ENCODE measurements at regions not wholly inside any gene's neighbourhood (a gene's known extent, or its start where the extent isn't known, plus 50 kb on each side); places are given as distances from the start of the nearest gene placed in this dataset.
A peak's percentile ranks its signal among the peaks of the same experiment; 100 is the strongest.

GRCh38 chr1:43061757-43062156, 103.1 kb upstream of the SLC2A1 start:
- Histone ChIP-seq H3K4me1 (ENCODE audit: insufficient read depth) (peaks cover 20% of the 10 kb centered on the region), H2AFZ (no peak overlapping the region), H3K9me2 (ENCODE audit: insufficient read depth) (peaks cover 3% of the 10 kb centered on the region; the same call in 1 of the 2 replicates), H3K4me2 (no peak overlapping the region), H4K20me1 (replicated peaks; ENCODE audit: insufficient read depth) (no peaks in the 10 kb centered on the region), H3K79me2 (replicated peaks; ENCODE audit: insufficient read depth) (no peaks in the 10 kb centered on the region), H3F3A (replicated peaks; ENCODE audit: low read depth) (no peaks in the 10 kb centered on the region), H3K27ac (ENCODE audit: low read depth) (no peak overlapping the region), H3K36me3 (ENCODE audit: insufficient read depth) (no peaks in the 10 kb centered on the region), H3K27me3 (ENCODE audit: insufficient read depth) (peaks cover 1% of the 10 kb centered on the region; the same call in 1 of the 2 replicates), H3K4me3 (no peak overlapping the region)
- H3K36me3 Mint-ChIP-seq (ENCODE audit: low read depth) = no peaks in the 10 kb centered on the region; the same call in 2 of the 3 replicates
- H3K9me3 Mint-ChIP-seq = no peaks in the 10 kb centered on the region; the same call in 2 of the 3 replicates
- no peak overlapping the region for H3K4me3 Mint-ChIP-seq
- no peak for TF ChIP-seq EZH2phosphoT487 (IDR thresholded peaks at IDR 0.05; ENCODE audit: unreplicated experiment)
- TF ChIP-seq POLR2AphosphoS5 (IDR thresholded peaks at IDR 0.05; ENCODE audit: low read depth) = no peak
- DNase-seq (ENCODE audit: low spot score) = no peak
- peaks cover 31% of the 10 kb centered on the region for H3K4me1 Mint-ChIP-seq
- peaks cover 8% of the 10 kb centered on the region for H3K27me3 Mint-ChIP-seq (ENCODE audit: insufficient read depth, low read depth, poor library complexity)
- H3K27ac Mint-ChIP-seq = no peak overlapping the region
- no peak for ATAC-seq

- H3K4me1 Mint-ChIP-seq = peaks cover 31% of the 10 kb centered on the region
- H3K27me3 Mint-ChIP-seq (ENCODE audit: insufficient read depth, low read depth, poor library complexity) = peaks cover 8% of the 10 kb centered on the region
- ATAC-seq (no peak), DNase-seq (ENCODE audit: low spot score) (no peak)
- Histone ChIP-seq H3K9me2 (ENCODE audit: insufficient read depth) (peaks cover 3% of the 10 kb centered on the region; the same call in 1 of the 2 replicates), H3K36me3 (ENCODE audit: insufficient read depth) (no peaks in the 10 kb centered on the region), H3K4me1 (ENCODE audit: insufficient read depth) (peaks cover 20% of the 10 kb centered on the region), H3K4me3 (no peak overlapping the region), H3F3A (replicated peaks; ENCODE audit: low read depth) (no peaks in the 10 kb centered on the region), H3K79me2 (replicated peaks; ENCODE audit: insufficient read depth) (no peaks in the 10 kb centered on the region), H3K27me3 (ENCODE audit: insufficient read depth) (no peaks in the 10 kb centered on the region), H3K4me2 (no peak overlapping the region), H3K27ac (ENCODE audit: low read depth) (no peak overlapping the region), H4K20me1 (replicated peaks; ENCODE audit: insufficient read depth) (no peaks in the 10 kb centered on the region), H2AFZ (0 out of 2 replicates have a peak overlapping the region, but pooled peaks have one; percentile 88)
- no peak overlapping the region for H3K4me3 Mint-ChIP-seq
- no peaks in the 10 kb centered on the region; the same call in 2 of the 3 replicates for H3K9me3 Mint-ChIP-seq
- no peaks in the 10 kb centered on the region; the same call in 2 of the 3 replicates for H3K36me3 Mint-ChIP-seq (ENCODE audit: low read depth)
- H3K27ac Mint-ChIP-seq = no peak overlapping the region
- TF ChIP-seq NANOG (IDR thresholded peaks at IDR 0.05; ENCODE audit: borderline replicate concordance) = no peak
- no peak for TF ChIP-seq CTCF (conservative IDR thresholded peaks at IDR 0.05; ENCODE audit: low read depth in 2 of 2)
- no peak for TF ChIP-seq JUNB (IDR thresholded peaks at IDR 0.05; ENCODE audit: unreplicated experiment)
- TF ChIP-seq REST (IDR thresholded peaks at IDR 0.05; ENCODE audit: unreplicated experiment) = no peak
- TF ChIP-seq ZNF462 (CRISPR knock-in tag; IDR thresholded peaks at IDR 0.05) = no peak
- no peak for TF ChIP-seq EZH2phosphoT487 (IDR thresholded peaks at IDR 0.05; ENCODE audit: unreplicated experiment)
- TF ChIP-seq POLR2AphosphoS5 (IDR thresholded peaks at IDR 0.05; ENCODE audit: low read depth) = no peak
- TF ChIP-seq CREB1 (CRISPR knock-in tag; IDR thresholded peaks at IDR 0.05; ENCODE audit: low read depth) = no peak
Observed at GRCh38 chr1:43059640-43060574, 101.2 kb upstream of the SLC2A1 start.
